Right lobe of liver (tissue), 4 donors: ENCODE measurements at regions not wholly inside any gene's neighbourhood (a gene's known extent, or its start where the extent isn't known, plus 50 kb on each side); places are given as distances from the start of the nearest gene placed in this dataset.

ENCODE experiments used
- POLR2A ChIP-seq: fragments of 450-650 bp; IDR thresholded peaks from one replicate; pipeline ENCODE4 v1.6.1; 2017; ENCODE audit warnings: antibody characterized with exemption, mild to moderate bottlenecking
- TF ChIP-seq, protein P1 (sequence below), 4 donors: fragments of 200-600 bp in 3 of 4; fragments of 450-650 bp in 1 of 4; IDR thresholded peaks; one replicate each; pipeline versions ENCODE4 v1.5.1 to v1.8.0; 2016 to 2022; ENCODE audit warnings: antibody characterized with exemption in 4 of 4, mild to moderate bottlenecking in 2 of 4
- donor health status: DM: no; HTN: no; CAD: no.
- donor health status: DM: no; HTN: no; CAD: no.
- donor health status: DM: no; HTN: yes; CAD: no.

DNA sequence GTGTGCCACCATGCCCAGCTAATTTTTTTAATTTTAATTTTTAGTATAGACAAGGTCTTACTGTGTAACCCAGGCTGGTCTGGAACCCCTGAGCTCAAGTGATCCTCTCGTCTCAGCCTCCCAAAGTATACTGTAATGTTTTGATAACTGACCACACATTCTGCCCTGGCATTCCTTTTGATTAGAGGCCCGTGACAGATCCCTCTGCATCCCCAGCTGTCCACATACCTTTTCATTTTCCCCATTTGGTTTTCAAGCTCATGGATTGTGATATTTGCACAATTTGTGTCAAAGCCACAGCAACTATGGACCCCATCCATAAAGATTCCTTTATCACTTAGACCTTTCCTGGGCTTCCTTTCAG, 116.8 kb upstream of the ATP1A1 start:
- TF ChIP-seq, protein P1, sequence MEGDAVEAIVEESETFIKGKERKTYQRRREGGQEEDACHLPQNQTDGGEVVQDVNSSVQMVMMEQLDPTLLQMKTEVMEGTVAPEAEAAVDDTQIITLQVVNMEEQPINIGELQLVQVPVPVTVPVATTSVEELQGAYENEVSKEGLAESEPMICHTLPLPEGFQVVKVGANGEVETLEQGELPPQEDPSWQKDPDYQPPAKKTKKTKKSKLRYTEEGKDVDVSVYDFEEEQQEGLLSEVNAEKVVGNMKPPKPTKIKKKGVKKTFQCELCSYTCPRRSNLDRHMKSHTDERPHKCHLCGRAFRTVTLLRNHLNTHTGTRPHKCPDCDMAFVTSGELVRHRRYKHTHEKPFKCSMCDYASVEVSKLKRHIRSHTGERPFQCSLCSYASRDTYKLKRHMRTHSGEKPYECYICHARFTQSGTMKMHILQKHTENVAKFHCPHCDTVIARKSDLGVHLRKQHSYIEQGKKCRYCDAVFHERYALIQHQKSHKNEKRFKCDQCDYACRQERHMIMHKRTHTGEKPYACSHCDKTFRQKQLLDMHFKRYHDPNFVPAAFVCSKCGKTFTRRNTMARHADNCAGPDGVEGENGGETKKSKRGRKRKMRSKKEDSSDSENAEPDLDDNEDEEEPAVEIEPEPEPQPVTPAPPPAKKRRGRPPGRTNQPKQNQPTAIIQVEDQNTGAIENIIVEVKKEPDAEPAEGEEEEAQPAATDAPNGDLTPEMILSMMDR (IDR thresholded peaks at IDR 0.05), result no peak
- TF ChIP-seq POLR2A, result no peak
